ENCODE measurements at regions not wholly inside any gene's neighbourhood (a gene's known extent, or its start where the extent isn't known, plus 50 kb on each side); places are given as distances from the start of the nearest gene placed in this dataset.

- no peak for DNase-seq
- TF ChIP-seq EZH2phosphoT487 (IDR thresholded peaks at IDR 0.05; ENCODE audit: low read length), result no peak
- no peak for TF ChIP-seq EZH2 (optimal IDR thresholded peaks at IDR 0.05; ENCODE audit: low read depth, low read length)
- TF ChIP-seq CTCF (IDR thresholded peaks at IDR 0.05; ENCODE audit: low read length), result no peak
- Histone ChIP-seq H3K9ac (ENCODE audit: low read length) (no peak overlapping the region), H4K20me1 (ENCODE audit: insufficient read depth, low read length) (no peaks in the 10 kb centered on the region), H3K36me3 (replicated peaks; ENCODE audit: insufficient read depth, low read length) (no peaks in the 10 kb centered on the region), H3K4me3 (ENCODE audit: low read length) (no peak overlapping the region), H3K9me3 (replicated peaks; ENCODE audit: insufficient read depth, low read length) (no peaks in the 10 kb centered on the region), H3K9me2 (replicated peaks; ENCODE audit: insufficient read depth, low read length) (no peaks in the 10 kb centered on the region), H2AFZ (ENCODE audit: low read length) (no peak overlapping the region), H3K4me1 (ENCODE audit: low read length) (no peaks in the 10 kb centered on the region), H3K4me2 (ENCODE audit: low read depth, low read length) (no peak overlapping the region), H3K27me3 (replicated peaks; ENCODE audit: insufficient read depth, low read length) (no peaks in the 10 kb centered on the region; the same call in 1 of the 2 replicates), H3K27ac (ENCODE audit: low read length) (no peak overlapping the region), H3F3A (ENCODE audit: insufficient read depth, low read length) (no peaks in the 10 kb centered on the region), H3K79me2 (ENCODE audit: low read length) (no peaks in the 10 kb centered on the region)
These were observed 73.4 kb upstream of the TMEM18 start for GRCh38 chr2:750628-751027.

- no peak overlapping the region for H3K4me3 ChIP-seq (ENCODE audit: low read length)
- H3K9ac ChIP-seq (ENCODE audit: low read length), result no peak overlapping the region
- TF ChIP-seq EZH2phosphoT487 (IDR thresholded peaks at IDR 0.05; ENCODE audit: low read length) (no peak), EZH2 (optimal IDR thresholded peaks at IDR 0.05; ENCODE audit: low read depth, low read length) (no peak), CTCF (IDR thresholded peaks at IDR 0.05; ENCODE audit: low read length) (no peak)
- no peaks in the 10 kb centered on the region for H3K9me2 ChIP-seq (replicated peaks; ENCODE audit: insufficient read depth, low read length)
- no peak overlapping the region for H3K4me2 ChIP-seq (ENCODE audit: low read depth, low read length)
- no peak overlapping the region for H3K27ac ChIP-seq (ENCODE audit: low read length)
- no peak overlapping the region for H2AFZ ChIP-seq (ENCODE audit: low read length)
- no peaks in the 10 kb centered on the region for H3F3A ChIP-seq (ENCODE audit: insufficient read depth, low read length)
- H3K36me3 ChIP-seq (replicated peaks; ENCODE audit: insufficient read depth, low read length), result no peaks in the 10 kb centered on the region
- H3K9me3 ChIP-seq (replicated peaks; ENCODE audit: insufficient read depth, low read length), result no peaks in the 10 kb centered on the region
- H3K27me3 ChIP-seq (replicated peaks; ENCODE audit: insufficient read depth, low read length), result no peaks in the 10 kb centered on the region; the same call in 1 of the 2 replicates
- no peaks in the 10 kb centered on the region for H3K79me2 ChIP-seq (ENCODE audit: low read length)
- H3K4me1 ChIP-seq (ENCODE audit: low read length), result no peaks in the 10 kb centered on the region
- no peaks in the 10 kb centered on the region for H4K20me1 ChIP-seq (ENCODE audit: insufficient read depth, low read length)
- DNase-seq, result no peak
These were observed 70.7 kb upstream of the TMEM18 start for GRCh38 chr2:747762-748351.

- no peak for TF ChIP-seq EZH2 (optimal IDR thresholded peaks at IDR 0.05; ENCODE audit: low read depth, low read length)
- TF ChIP-seq CTCF (IDR thresholded peaks at IDR 0.05; ENCODE audit: low read length), result no peak
- TF ChIP-seq EZH2phosphoT487 (IDR thresholded peaks at IDR 0.05; ENCODE audit: low read length), result no peak
- H3K9me2 ChIP-seq (replicated peaks; ENCODE audit: insufficient read depth, low read length), result no peaks in the 10 kb centered on the region
- H3K27ac ChIP-seq (ENCODE audit: low read length), result no peak overlapping the region
- H3K9me3 ChIP-seq (replicated peaks; ENCODE audit: insufficient read depth, low read length), result no peaks in the 10 kb centered on the region
- H3K27me3 ChIP-seq (replicated peaks; ENCODE audit: insufficient read depth, low read length), result no peaks in the 10 kb centered on the region; the same call in 1 of the 2 replicates
- H3K4me3 ChIP-seq (ENCODE audit: low read length), result no peak overlapping the region
- H3K4me2 ChIP-seq (ENCODE audit: low read depth, low read length), result no peak overlapping the region
- H3K9ac ChIP-seq (ENCODE audit: low read length), result no peak overlapping the region
- H3K36me3 ChIP-seq (replicated peaks; ENCODE audit: insufficient read depth, low read length), result no peaks in the 10 kb centered on the region
- DNase-seq, result no peak
- no peak overlapping the region for H2AFZ ChIP-seq (ENCODE audit: low read length)
- H3F3A ChIP-seq (ENCODE audit: insufficient read depth, low read length), result no peaks in the 10 kb centered on the region
- no peaks in the 10 kb centered on the region for H3K79me2 ChIP-seq (ENCODE audit: low read length)
- no peaks in the 10 kb centered on the region for H3K4me1 ChIP-seq (ENCODE audit: low read length)
- H4K20me1 ChIP-seq (ENCODE audit: insufficient read depth, low read length), result no peaks in the 10 kb centered on the region
These were observed 69.5 kb upstream of the TMEM18 start for GRCh38 chr2:746697-747096.

All from MM.1S (cell line).